Right lobe of liver (tissue), 6 donors: ENCODE measurements at regions not wholly inside any gene's neighbourhood (a gene's known extent, or its start where the extent isn't known, plus 50 kb on each side); places are given as distances from the start of the nearest gene placed in this dataset.
"Not testable (repeated sequence)": the region's sequence is repeated elsewhere in the genome, so short reads cannot be mapped to it uniquely, and the experiment has no call there.

Source experiments
- ATAC-seq, 4 donors: fragments of 200-7000 bp; cut with Tn5 transposase; one replicate each; pipeline ENCODE4 v1.9.1; 2020; ENCODE audit warnings: mild to moderate bottlenecking in 4 of 4, moderate library complexity in 4 of 4
- DNase-seq, 3 donors: peaks; one replicate each; pipeline ENCODE4 v3.0.0-alpha.2; 2020
- H3K27ac ChIP-seq, 3 donors: fragments of 200-600 bp; one replicate each; pipeline ENCODE4 v1.8.0; 2022
- H3K27me3 ChIP-seq, 2 donors: fragments of 200-600 bp; one replicate each; pipeline ENCODE4 v1.8.0; 2022
- H3K36me3 ChIP-seq, 4 donors: fragments of 200-600 bp; sonication (generic) in 1 of 4; one replicate each; pipeline versions ENCODE4 v1.5.1 to v1.8.0; 2017 to 2022; ENCODE audit warnings: control low read depth in 1 of 4
- H3K4me1 ChIP-seq, 4 donors: fragments of 200-600 bp; sonication (generic) in 1 of 4; one replicate each; pipeline versions ENCODE4 v1.5.1 to v1.8.0; 2017 to 2022; ENCODE audit warnings: control low read depth in 1 of 4
- H3K4me3 ChIP-seq, 3 donors: fragments of 200-600 bp; one replicate each; pipeline ENCODE4 v1.8.0; 2022
- H3K9me3 ChIP-seq, 4 donors: fragments of 200-600 bp; sonication (generic) in 1 of 4; one replicate each; pipeline versions ENCODE4 v1.5.1 to v1.8.0; 2017 to 2022; ENCODE audit warnings: control low read depth in 1 of 4
- CTCF ChIP-seq, 4 donors: fragments of 200-600 bp in 3 of 4; fragments of 450-650 bp in 1 of 4; IDR thresholded peaks; one replicate each; pipeline versions ENCODE4 v1.5.1 to v1.8.0; 2016 to 2022; ENCODE audit warnings: antibody characterized with exemption in 4 of 4, mild to moderate bottlenecking in 2 of 4
- POLR2A ChIP-seq: fragments of 450-650 bp; IDR thresholded peaks from one replicate; pipeline ENCODE4 v1.6.1; 2017; ENCODE audit warnings: antibody characterized with exemption, mild to moderate bottlenecking
- WGBS: methylation state at CpG from one replicate; pipeline ENCODE4 v1.1.6; 2018; ENCODE audit warnings: low coverage, low lambda C conversion rate; ENCODE audit not compliant: insufficient coverage; ENCODE audit errors: missing lambda C conversion rate; 5-methylcytosine and 5-hydroxymethylcytosine counted together
- intact Hi-C, 2 donors: fragments of 100-400 bp; cut with DNase I; formaldehyde crosslinking; loops; one replicate each; pipeline versions ENCODE4 v1.11.2 to v1.14.1; 2022
- donor health status: DM: no; HTN: yes; CAD: no.
- donor health status: DM: no; HTN: no; CAD: no.
- donor health status: DM: no; HTN: no; CAD: no.
- donor health status: DM: no; HTN: yes; CAD: no.
- donor health status: DM: no; HTN: yes; CAD: no.

GRCh38 chr5:60436518-60436917, 263.4 kb downstream of the DEPDC1B start:
- 51% methylated on average over 2 of the region's 2 CpGs for WGBS
- Histone ChIP-seq H3K9me3 (no peaks in the 10 kb centered on the region), H3K27ac (no peak overlapping the region), H3K36me3 (no peaks in the 10 kb centered on the region), H3K4me1 (no peaks in the 10 kb centered on the region), H3K4me3 (no peak overlapping the region), H3K27me3 (no peaks in the 10 kb centered on the region)
- TF ChIP-seq CTCF (IDR thresholded peaks at IDR 0.05) (no peak), POLR2A (no peak)
- no peak for ATAC-seq
- DNase-seq, result no peak
- intact Hi-C loops, result no loop called here

- Histone ChIP-seq H3K36me3 (no peaks in the 10 kb centered on the region), H3K27me3 (no peaks in the 10 kb centered on the region), H3K27ac (no peak overlapping the region), H3K9me3 (no peaks in the 10 kb centered on the region), H3K4me1 (no peaks in the 10 kb centered on the region), H3K4me3 (no peak overlapping the region)
- intact Hi-C loops, result no loop called here
- ATAC-seq (no peak), DNase-seq (no peak)
- TF ChIP-seq CTCF (IDR thresholded peaks at IDR 0.05), result no peak
- no peak for TF ChIP-seq POLR2A
Observed at GRCh38 chr5:60435808-60436207, 264.2 kb downstream of the DEPDC1B start.

GRCh38 chr5:60426189-60426588, 273.8 kb downstream of the DEPDC1B start:
- intact Hi-C loops, H3K4me1 ChIP-seq: not testable (repeated sequence)
- 90% methylated on average over 3 of the region's 3 CpGs for WGBS

GRCh38 chr5:60420773-60421172, 279.2 kb downstream of the DEPDC1B start:
- DNase-seq, H3K4me3 ChIP-seq, H3K27me3 ChIP-seq, H3K27ac ChIP-seq, H3K4me1 ChIP-seq, intact Hi-C loops, ATAC-seq, H3K9me3 ChIP-seq, H3K36me3 ChIP-seq: not testable (repeated sequence)
- no CpG with 5 or more reads among the region's 3 CpGs for WGBS

More at GRCh38 chr5:60426189-60426588, 273.8 kb downstream of the DEPDC1B start:
- not testable (repeated sequence) for ATAC-seq, H3K36me3 ChIP-seq, DNase-seq, H3K27me3 ChIP-seq, H3K27ac ChIP-seq, H3K4me3 ChIP-seq, H3K9me3 ChIP-seq

- WGBS, result 41% methylated on average over 3 of the region's 3 CpGs
Observed at GRCh38 chr5:60417500-60418181, 282.3 kb downstream of the DEPDC1B start.

More at GRCh38 chr5:60417500-60418181, 282.3 kb downstream of the DEPDC1B start:
- H3K27ac ChIP-seq, result no peak overlapping the region
- no peak for ATAC-seq
- H3K36me3 ChIP-seq, result no peaks in the 10 kb centered on the region
- no peaks in the 10 kb centered on the region for H3K4me1 ChIP-seq
- intact Hi-C loops, result no loop called here
- no peaks in the 10 kb centered on the region for H3K27me3 ChIP-seq
- no peak for TF ChIP-seq CTCF (IDR thresholded peaks at IDR 0.05)
- TF ChIP-seq POLR2A, result no peak
- no peak for DNase-seq
- no peaks in the 10 kb centered on the region for H3K9me3 ChIP-seq
- no peak overlapping the region for H3K4me3 ChIP-seq
